T-helper 9 cell (primary cell): ENCODE measurements at regions not wholly inside any gene's neighbourhood (a gene's known extent, or its start where the extent isn't known, plus 50 kb on each side); places are given as distances from the start of the nearest gene placed in this dataset.
"Not testable (repeated sequence)": the region's sequence is repeated elsewhere in the genome, so short reads cannot be mapped to it uniquely, and the experiment has no call there.

Experiments
- DNase-seq: peaks from one replicate; pipeline ENCODE4 v3.0.0-alpha.2; 2020

GRCh38 chr5:106523852-106524251 lies 1146.9 kb downstream of the EFNA5 start:
- no peak for DNase-seq

GRCh38 chr5:106522296-106522695 lies 1148.4 kb downstream of the EFNA5 start:
- no peak for DNase-seq

- no peak for DNase-seq
These were observed 1149.0 kb downstream of the EFNA5 start for GRCh38 chr5:106521701-106522100.

GRCh38 chr5:106510321-106510720 lies 1160.4 kb downstream of the EFNA5 start:
- DNase-seq: no peak

GRCh38 chr5:106508894-106509293 lies 1161.8 kb downstream of the EFNA5 start:
- no peak for DNase-seq

GRCh38 chr5:106493910-106494309 lies 1176.8 kb downstream of the EFNA5 start:
- DNase-seq: no peak

GRCh38 chr5:106489004-106489403 lies 1181.7 kb downstream of the EFNA5 start:
- DNase-seq: no peak

- no peak for DNase-seq
These were observed 1182.3 kb downstream of the EFNA5 start for GRCh38 chr5:106488407-106488806.

- DNase-seq: no peak
These were observed 1189.4 kb downstream of the EFNA5 start for GRCh38 chr5:106481374-106481773.

- DNase-seq: no peak
These were observed 1194.1 kb downstream of the EFNA5 start for GRCh38 chr5:106476630-106477029.

GRCh38 chr5:106474066-106474465 lies 1196.7 kb downstream of the EFNA5 start:
- no peak for DNase-seq

- DNase-seq: no peak
These were observed 1211.2 kb downstream of the EFNA5 start for GRCh38 chr5:106459541-106459940.

GRCh38 chr5:106454651-106455415 lies 1215.9 kb downstream of the EFNA5 start:
- no peak for DNase-seq

- DNase-seq: no peak
These were observed 1216.7 kb downstream of the EFNA5 start for GRCh38 chr5:106454050-106454449.

- no peak for DNase-seq
These were observed 1218.7 kb downstream of the EFNA5 start for GRCh38 chr5:106451998-106452397.

- no peak for DNase-seq
These were observed 1227.0 kb downstream of the EFNA5 start for GRCh38 chr5:106443746-106444145.

- no peak for DNase-seq
These were observed 1235.6 kb downstream of the EFNA5 start for GRCh38 chr5:106435185-106435584.

- DNase-seq: not testable (repeated sequence)
These were observed 1240.0 kb downstream of the EFNA5 start for GRCh38 chr5:106430733-106431132.

- no peak for DNase-seq
These were observed 1247.4 kb downstream of the EFNA5 start for GRCh38 chr5:106423109-106423897.

GRCh38 chr5:106420102-106420501 lies 1250.6 kb downstream of the EFNA5 start:
- no peak for DNase-seq

GRCh38 chr5:106418196-106418595 lies 1252.5 kb downstream of the EFNA5 start:
- no peak for DNase-seq

GRCh38 chr5:106417566-106417965 lies 1253.2 kb downstream of the EFNA5 start:
- DNase-seq: no peak

- DNase-seq: no peak
These were observed 1253.6 kb downstream of the EFNA5 start for GRCh38 chr5:106417163-106417562.

- no peak for DNase-seq
These were observed 1255.2 kb downstream of the EFNA5 start for GRCh38 chr5:106415541-106415940.
